ENCODE measurements at regions not wholly inside any gene's neighbourhood (a gene's known extent, or its start where the extent isn't known, plus 50 kb on each side); places are given as distances from the start of the nearest gene placed in this dataset.

DNA sequence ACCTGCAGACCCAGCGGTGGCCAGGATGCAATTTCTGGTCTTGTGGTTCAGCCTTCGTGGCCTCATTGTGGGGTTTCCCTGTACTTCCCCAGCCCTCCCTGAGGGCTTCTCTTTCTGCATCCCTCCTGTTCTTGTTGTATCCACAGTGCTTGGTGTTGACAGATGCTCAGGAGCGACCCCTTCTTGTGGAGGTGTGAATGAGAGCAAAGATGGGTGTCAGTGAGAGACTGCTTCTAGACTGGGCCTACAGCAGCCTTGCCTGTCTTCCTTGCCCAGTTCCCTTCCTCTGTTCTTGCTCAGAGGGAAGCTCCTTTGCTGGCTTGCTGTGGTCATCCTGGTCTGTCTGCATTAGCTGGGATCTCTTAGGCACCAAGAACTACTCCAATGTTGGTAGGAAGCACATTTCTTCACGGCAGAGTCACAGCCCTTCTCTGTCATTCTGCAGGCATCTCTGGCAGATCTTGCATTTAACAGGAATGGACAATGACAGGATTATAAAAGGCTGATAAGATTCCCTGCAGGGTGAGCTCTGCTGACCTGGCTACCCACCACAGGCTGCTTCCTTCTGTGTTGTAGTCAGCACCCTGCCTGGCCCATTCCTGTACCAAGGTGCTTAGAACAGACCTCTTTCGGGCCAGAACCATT lies 317.8 kb upstream of the C2CD4B start:
- TF ChIP-seq, protein P1, sequence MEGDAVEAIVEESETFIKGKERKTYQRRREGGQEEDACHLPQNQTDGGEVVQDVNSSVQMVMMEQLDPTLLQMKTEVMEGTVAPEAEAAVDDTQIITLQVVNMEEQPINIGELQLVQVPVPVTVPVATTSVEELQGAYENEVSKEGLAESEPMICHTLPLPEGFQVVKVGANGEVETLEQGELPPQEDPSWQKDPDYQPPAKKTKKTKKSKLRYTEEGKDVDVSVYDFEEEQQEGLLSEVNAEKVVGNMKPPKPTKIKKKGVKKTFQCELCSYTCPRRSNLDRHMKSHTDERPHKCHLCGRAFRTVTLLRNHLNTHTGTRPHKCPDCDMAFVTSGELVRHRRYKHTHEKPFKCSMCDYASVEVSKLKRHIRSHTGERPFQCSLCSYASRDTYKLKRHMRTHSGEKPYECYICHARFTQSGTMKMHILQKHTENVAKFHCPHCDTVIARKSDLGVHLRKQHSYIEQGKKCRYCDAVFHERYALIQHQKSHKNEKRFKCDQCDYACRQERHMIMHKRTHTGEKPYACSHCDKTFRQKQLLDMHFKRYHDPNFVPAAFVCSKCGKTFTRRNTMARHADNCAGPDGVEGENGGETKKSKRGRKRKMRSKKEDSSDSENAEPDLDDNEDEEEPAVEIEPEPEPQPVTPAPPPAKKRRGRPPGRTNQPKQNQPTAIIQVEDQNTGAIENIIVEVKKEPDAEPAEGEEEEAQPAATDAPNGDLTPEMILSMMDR (IDR thresholded peaks at IDR 0.05 in 8 of 11, conservative IDR thresholded peaks at IDR 0.05 in 3 of 11): no peak
- TF ChIP-seq POLR2A (IDR thresholded peaks at IDR 0.05): no peak
